HG03575 (cell line): ENCODE measurements at regions not wholly inside any gene's neighbourhood (a gene's known extent, or its start where the extent isn't known, plus 50 kb on each side); places are given as distances from the start of the nearest gene placed in this dataset.
"Not testable (repeated sequence)": the region's sequence is repeated elsewhere in the genome, so short reads cannot be mapped to it uniquely, and the experiment has no call there.

Experiments
- ATAC-seq: cut with Tn5 transposase; IDR thresholded peaks from one replicate; pipeline ENCODE4 v1.9.1; 2021; ENCODE audit not compliant: unreplicated experiment, insufficient number of reproducible peaks, low FRiP score; ENCODE audit errors: extremely low read depth

DNA sequence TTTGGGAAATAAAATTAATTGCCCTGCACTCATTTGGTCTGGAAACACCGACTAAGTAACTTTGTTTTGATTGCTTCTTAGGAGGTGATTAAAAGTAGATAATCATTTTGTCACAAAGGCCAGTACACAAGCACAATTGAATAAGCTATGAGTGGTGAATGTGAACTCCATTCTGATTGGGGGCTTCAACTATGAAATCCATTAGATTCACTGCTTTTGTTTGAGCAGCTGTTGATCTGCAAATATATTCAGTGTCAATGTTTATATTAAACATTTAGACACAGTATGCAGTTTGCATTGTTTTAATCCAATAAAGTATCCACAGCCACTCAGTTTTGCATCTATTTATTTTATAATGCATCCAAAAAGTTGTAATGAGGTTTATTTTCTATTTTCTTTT, 817.5 kb downstream of the CDH11 start:
- ATAC-seq, result no peak

DNA sequence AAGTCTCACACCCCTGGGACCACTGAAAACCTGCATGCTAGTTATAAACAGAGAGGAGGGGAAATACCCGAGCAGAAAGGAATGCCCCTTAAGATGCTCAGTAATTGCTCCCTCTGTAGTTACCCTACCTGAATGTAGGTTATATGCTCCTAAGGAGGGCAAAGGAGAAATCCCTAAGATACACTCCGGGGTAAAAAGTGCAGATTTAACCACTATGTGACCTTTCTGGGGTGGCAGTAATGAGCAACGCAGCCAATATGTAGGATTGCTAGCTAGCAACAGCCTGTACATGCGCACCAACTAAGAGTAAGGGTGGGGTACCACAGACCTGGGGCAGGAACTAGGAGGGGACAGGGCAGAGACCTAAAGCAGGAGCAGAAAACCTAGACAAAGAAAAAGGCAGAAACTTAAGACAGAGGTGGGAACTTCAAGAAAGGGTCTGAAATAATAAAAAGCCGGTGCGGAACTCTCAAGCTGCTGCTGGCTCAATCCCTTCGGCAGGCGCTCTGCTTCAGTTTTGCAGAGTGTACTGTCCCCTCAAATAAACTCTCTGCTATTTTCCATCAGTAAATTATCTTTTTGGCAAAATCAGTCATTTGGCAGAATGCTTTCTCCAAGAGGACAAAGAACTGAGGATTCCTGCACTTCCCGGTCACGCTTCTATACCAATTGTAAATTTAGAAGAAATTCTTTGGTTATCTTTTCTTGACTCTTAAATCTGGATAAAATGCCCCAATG, 823.8 kb downstream of the CDH11 start:
- no peak for ATAC-seq

GRCh38 chr16:64295466-64295865, 826.4 kb downstream of the CDH11 start:
- no peak for ATAC-seq

GRCh38 chr16:64292953-64293352, 828.9 kb downstream of the CDH11 start:
- ATAC-seq, result no peak

DNA sequence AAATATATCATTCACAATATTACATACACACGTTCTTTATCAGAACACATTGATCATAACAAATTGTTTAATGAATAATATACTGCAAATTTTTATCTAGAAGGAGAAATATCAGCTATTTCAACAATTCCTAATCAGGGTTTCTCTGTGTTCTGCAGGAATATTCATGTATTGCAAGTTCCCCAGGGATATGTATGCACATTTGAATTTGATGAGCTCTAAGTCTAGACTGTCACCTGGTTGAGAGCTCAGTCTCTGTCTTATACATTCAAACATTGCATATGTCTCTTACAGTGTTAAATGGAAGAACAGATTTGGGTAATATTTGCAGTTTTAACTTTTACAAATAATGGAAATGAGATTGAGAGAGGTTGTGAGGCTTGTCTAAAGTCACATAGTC, 829.7 kb downstream of the CDH11 start:
- ATAC-seq, result no peak

- ATAC-seq, result no peak
These were observed 831.4 kb downstream of the CDH11 start for GRCh38 chr16:64290461-64290860.

- ATAC-seq, result no peak
These were observed 834.0 kb downstream of the CDH11 start for GRCh38 chr16:64287655-64288528.

DNA sequence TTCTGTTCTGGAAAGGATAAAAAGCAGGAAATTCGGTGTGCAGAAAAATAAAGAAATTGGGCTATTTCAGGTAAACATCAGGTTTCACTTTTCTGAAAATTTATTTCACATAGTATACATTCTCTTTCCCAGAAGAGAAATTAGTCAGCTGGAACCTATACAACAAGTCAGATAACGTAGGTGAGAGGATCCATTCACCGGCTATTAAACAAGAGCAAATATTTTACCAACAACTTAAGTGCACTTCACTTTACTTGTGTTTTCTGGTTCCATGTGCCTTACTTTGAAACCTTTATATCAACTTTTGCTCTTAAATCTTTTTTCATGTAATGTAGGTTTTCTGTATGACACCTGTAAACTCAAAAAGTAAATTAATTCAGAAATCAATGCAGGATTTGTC, 839.7 kb downstream of the CDH11 start:
- ATAC-seq, result no peak

DNA sequence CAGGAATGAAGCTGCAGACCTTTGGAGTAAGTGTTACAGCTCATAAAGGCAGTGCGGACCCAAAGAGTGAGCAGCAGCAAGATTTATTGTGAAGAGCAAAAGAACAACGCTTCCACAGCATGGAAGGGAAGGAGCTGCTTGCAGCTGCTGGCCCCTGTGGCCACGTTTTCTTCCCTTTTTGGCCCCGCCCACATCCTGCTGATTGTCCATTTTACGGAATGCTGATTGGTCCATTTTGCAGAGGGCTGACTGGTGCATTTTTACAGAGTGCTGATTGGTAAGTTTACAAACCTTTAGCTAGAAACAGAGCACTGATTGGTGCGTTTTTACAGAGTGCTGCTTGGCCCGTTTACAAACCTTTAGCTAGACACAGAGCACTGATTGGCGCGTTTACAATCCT, 841.5 kb downstream of the CDH11 start:
- no peak for ATAC-seq

- ATAC-seq, result no peak
These were observed 843.7 kb downstream of the CDH11 start for GRCh38 chr16:64278196-64278595.

- no peak for ATAC-seq
These were observed 845.2 kb downstream of the CDH11 start for GRCh38 chr16:64276646-64277045.

GRCh38 chr16:64272028-64272427, 849.8 kb downstream of the CDH11 start:
- no peak for ATAC-seq

GRCh38 chr16:64269756-64270155, 852.1 kb downstream of the CDH11 start:
- ATAC-seq, result no peak

- ATAC-seq, result no peak
These were observed 856.1 kb downstream of the CDH11 start for GRCh38 chr16:64265756-64266155.

DNA sequence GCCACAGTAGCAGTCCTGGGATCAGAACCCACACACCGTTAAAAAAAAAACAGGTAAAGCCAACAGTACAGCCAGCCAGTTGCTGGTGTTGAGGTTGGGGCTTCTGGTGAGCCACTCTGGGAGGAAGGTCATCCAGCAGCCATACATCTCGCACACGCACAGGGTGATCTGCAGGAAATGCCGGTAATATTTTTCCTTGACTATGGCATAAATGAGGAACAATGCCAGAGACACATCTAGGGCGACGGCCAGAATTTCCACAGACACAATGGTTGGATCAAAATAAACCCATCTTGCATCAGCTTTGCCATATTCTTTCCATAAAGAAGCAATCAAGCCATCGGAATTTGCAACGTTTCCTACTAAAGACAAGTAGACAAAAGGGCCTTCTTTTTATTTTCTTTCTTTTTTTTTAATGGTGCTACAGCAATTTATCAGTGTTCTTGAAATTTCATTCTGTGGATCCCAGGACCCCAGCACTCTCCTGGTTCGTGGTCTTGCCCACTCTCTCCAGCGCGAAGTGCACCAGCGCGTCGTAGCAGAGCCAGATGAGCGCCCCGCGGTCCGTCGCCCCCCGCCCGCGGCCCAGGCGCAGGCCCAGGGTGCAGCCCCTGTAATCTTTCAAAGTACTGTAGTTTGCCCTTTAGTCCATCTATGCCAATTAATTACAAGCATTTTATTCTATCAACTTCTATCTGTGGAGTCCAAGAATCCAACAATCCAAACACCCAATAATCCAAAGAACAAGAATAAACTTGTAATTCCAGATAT, 861.0 kb downstream of the CDH11 start:
- ATAC-seq, result not testable (repeated sequence)

DNA sequence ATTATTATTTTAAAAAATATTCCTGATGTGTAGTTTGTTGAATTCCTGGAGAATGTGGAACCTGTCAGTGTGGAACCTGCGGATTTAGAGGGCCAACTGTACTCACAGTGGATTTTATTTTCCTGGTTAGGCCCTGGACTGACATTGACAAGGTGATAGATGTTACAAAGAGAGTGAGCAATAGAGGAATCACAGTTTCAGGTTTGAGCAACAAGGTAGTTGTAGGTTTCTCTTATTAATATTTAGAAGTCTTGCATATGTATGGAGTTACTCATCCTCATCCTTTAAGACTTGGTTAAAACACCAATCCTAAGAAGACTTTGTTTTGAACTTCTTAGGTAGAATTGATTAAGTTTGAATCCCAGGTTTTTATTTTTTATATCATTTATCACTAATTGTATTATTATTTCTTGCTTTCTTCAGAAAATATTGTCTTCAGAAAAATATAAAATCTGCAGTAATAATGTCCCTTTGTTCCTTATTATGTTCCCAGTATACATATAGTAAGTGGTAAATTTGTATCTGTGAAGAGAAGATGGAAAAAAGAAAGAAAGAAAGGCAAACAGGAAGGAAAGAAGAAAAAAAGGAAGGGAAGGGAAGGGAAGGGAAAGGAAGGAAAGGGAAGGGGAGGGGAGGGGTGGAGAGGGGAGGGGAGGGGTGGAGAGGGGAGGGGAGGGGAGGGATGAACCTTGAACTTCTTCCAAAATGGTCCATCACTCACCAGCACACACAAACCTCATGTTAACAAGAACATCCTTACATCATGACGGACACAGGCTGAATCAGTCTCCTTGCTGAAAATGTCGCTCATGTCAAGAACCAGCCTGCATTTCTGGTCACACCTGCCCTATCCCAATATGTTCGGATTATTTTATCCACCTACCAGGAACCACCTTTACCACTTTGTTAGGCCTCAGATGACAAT, 867.2 kb downstream of the CDH11 start:
- no peak for ATAC-seq

DNA sequence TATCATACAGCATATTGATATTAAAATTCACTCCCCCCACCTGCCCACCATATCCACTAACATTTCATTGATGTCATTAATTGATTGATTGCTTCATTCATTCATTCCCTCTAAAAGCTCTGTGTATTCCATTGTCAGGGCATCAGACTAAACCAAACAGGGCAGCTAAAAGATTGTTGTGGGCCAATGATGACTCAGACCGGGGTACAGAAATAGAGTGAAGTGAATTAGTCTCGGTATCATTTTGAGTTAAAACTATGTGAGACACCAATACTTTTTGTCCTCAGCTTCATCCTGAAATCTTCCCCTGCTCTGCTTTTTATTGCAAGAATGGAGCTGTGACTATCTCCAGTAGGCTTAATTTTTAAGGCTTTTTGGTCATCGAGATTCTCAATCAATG, 868.3 kb downstream of the CDH11 start:
- ATAC-seq, result no peak

GRCh38 chr16:64253096-64253495, 868.8 kb downstream of the CDH11 start:
- no peak for ATAC-seq

DNA sequence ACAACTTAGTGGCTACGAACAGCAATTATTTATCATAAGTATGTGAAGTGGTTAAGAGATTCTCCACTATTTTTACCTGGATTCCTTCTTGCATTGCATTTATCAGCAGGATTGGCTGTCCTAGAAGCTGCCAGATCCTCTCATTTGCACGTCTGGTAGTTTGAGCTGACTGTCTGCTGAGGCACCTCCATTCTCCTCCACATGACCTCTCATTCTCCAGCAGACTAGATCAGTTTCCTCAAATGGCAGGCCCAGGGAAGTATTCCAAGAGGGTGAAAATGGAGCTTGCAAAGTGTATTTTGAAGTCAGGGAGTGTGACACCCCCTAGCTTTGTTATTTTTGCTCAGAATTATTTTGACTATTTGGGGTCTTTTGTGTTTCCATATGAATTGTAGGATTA, 870.1 kb downstream of the CDH11 start:
- ATAC-seq, result no peak
